Astrocyte (in vitro differentiated cells and primary cell): ENCODE measurements at regions not wholly inside any gene's neighbourhood (a gene's known extent, or its start where the extent isn't known, plus 50 kb on each side); places are given as distances from the start of the nearest gene placed in this dataset.

Experiments used
- CTCF ChIP-seq: IDR thresholded peaks from 2 replicates; pipeline ENCODE4 v1.5.1; 2011; ENCODE audit warnings: low read depth, mild to moderate bottlenecking, inconsistent platforms, low read length, moderate library complexity; ENCODE audit not compliant: insufficient read depth
- EZH2 ChIP-seq: IDR thresholded peaks from 2 replicates; pipeline ENCODE4 v1.6.1; 2012; ENCODE audit warnings: mild to moderate bottlenecking, low read length, inconsistent platforms; ENCODE audit not compliant: insufficient read depth

- TF ChIP-seq CTCF (no peak), EZH2 (no peak)
These were observed 325.7 kb upstream of the SLC10A2 start for GRCh38 chr13:103391936-103392335.
